ENCODE measurements at regions not wholly inside any gene's neighbourhood (a gene's known extent, or its start where the extent isn't known, plus 50 kb on each side); places are given as distances from the start of the nearest gene placed in this dataset.

DNA sequence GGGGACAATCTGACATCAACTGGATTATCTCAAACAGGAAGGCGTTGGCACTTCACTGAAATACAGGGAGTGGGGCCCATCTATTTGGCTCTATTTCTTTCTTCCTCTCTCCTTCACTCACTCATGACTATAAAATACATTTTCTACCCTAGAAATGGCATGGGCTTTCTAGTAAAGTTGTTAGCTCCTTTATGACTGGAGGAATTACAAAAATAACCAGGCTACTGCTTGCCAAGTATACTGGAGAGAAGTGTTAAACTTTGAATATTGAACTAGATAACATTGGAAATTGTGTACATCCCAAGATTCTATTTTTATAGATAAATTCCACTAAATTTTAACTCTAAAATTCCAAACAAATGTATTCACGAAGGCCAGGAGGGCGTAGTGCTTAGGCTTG is 255.7 kb upstream of the SORCS1 start:
- TF ChIP-seq POLR2AphosphoS5 (IDR thresholded peaks at IDR 0.05): no peak
- TF ChIP-seq, protein P1, sequence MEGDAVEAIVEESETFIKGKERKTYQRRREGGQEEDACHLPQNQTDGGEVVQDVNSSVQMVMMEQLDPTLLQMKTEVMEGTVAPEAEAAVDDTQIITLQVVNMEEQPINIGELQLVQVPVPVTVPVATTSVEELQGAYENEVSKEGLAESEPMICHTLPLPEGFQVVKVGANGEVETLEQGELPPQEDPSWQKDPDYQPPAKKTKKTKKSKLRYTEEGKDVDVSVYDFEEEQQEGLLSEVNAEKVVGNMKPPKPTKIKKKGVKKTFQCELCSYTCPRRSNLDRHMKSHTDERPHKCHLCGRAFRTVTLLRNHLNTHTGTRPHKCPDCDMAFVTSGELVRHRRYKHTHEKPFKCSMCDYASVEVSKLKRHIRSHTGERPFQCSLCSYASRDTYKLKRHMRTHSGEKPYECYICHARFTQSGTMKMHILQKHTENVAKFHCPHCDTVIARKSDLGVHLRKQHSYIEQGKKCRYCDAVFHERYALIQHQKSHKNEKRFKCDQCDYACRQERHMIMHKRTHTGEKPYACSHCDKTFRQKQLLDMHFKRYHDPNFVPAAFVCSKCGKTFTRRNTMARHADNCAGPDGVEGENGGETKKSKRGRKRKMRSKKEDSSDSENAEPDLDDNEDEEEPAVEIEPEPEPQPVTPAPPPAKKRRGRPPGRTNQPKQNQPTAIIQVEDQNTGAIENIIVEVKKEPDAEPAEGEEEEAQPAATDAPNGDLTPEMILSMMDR (IDR thresholded peaks at IDR 0.05): no peak
